ENCODE measurements at regions not wholly inside any gene's neighbourhood (a gene's known extent, or its start where the extent isn't known, plus 50 kb on each side); places are given as distances from the start of the nearest gene placed in this dataset.

- DNase-seq, result no peak
Measured at GRCh38 chr5:4424895-4425294, 715.2 kb upstream of the ADAMTS16 start.

- DNase-seq, result no peak
Measured at GRCh38 chr5:4440536-4440935, 699.6 kb upstream of the ADAMTS16 start.

GRCh38 chr5:4442221-4442620 lies 697.9 kb upstream of the ADAMTS16 start:
- no peak for DNase-seq

DNA sequence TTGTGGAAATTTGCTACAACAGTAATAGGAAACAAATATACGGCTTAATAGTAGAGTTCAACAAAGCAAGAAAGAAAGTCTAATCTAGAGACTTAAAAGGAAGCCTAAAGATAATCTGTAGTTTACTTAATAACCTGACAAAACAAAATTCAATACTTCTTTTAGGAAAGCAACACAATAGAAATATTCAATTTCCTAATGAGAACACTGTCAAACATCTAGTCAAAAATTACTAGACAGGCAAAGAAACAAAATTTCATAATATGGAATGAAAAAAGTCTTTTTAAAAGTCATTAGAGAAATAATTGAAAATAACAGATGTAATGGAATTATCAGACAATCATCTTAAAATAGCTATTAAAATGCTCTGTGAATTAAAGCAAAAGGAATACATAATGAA lies 692.5 kb upstream of the ADAMTS16 start:
- no peak for DNase-seq

- no peak for DNase-seq
Measured at GRCh38 chr5:4453655-4454054, 686.5 kb upstream of the ADAMTS16 start.

GRCh38 chr5:4479426-4479825 lies 660.7 kb upstream of the ADAMTS16 start:
- DNase-seq, result no peak

GRCh38 chr5:4480528-4481349 lies 659.4 kb upstream of the ADAMTS16 start:
- no peak for DNase-seq

- DNase-seq, result no peak
Measured at GRCh38 chr5:4487581-4487980, 652.5 kb upstream of the ADAMTS16 start.

- no peak for DNase-seq
Measured at GRCh38 chr5:4511996-4512656, 628.0 kb upstream of the ADAMTS16 start.

DNA sequence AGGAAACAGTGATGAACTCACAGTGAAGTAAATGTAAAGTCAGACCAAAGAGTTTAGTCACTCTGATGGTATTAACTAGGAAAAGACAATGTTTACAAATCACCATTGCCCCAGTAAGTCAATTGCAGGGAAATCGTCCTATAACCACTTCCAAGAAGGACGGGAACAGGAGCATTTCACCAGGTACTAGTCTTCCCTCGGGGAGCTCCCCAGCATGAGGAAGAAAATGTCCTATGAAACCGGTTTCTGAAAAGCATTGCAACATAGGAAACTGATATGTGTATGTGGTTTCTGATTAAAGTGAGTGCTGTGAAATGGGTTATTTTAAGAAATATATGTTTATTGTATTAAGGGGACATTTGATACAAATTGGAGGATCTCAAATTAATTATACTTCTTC lies 626.7 kb upstream of the ADAMTS16 start:
- no peak for DNase-seq

GRCh38 chr5:4514067-4514648 lies 626.0 kb upstream of the ADAMTS16 start:
- no peak for DNase-seq

DNA sequence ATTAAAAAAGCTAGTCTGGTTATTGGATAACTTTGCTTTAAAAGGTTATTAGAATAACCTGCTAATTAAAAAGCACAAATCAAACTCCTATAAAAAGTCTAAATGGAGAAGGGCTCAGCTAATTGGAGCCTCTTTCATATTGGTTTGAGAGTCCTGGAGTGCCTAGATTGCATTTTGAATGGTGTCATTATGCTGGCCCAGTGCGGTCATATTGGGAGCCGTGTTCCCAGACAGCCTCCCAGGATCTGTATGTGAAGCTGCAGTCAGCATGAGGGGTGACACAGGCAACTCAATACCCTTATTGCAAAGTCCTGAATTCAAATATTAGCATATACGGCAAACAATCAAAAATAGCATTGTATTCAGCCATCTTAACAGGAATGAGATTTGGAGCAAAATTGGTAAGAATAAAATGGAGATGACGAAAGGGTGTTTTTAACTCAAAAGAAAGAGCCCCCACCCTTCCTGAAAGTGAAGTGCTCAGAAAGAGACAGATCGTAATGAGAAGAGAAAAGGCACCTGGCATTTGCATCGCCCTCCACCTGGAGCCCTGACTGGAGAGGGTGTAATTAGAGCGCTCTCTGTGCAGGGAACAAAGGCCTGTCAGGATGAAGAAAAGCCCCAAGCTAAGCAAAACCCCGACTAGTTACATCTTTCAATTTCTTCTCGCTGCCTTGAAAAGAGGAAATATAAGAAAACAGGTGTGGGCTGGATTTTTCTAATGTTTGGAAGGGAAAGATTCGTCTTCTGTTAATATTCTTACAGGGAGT lies 621.0 kb upstream of the ADAMTS16 start:
- no peak for DNase-seq

DNA sequence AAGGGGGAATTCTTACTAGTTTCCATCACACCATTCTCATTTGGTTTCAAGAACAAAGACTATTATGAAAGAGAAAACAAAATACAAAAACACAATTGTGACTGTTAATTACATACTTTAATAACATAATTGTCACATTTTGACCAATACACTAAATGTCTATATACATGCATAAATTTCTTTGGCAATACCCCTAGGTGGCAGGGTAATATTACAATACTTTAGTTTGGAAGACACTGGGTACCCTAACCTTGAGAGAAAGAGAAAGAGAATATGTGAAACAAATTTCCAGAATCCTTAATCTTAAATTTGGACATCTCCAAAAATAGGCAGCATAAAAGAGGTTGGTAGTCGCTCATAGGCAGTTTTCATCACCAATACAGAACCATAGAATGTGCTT lies 619.6 kb upstream of the ADAMTS16 start:
- DNase-seq, result no peak

GRCh38 chr5:4523038-4523437 lies 617.1 kb upstream of the ADAMTS16 start:
- no peak for DNase-seq

- no peak for DNase-seq
Measured at GRCh38 chr5:4531756-4532704, 608.1 kb upstream of the ADAMTS16 start.

DNA sequence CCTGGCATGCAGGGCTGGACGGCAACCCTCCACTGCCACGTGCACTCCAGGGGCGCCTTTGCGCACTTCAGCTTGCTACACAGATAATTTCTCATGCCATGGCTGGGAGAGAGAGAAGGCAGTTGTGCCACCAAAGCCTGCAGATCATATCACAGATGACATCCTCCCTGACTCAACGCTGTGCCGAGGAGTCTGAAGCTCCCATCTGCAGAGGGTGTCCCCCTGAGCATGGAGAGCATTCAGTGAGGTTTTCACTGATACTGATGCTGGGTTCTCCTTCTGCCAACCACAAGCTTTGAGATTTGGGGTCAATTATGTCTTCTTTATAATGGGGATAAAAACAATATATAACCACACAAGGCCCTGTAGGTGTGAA lies 607.4 kb upstream of the ADAMTS16 start:
- DNase-seq, result no peak

GRCh38 chr5:4533457-4534105 lies 606.5 kb upstream of the ADAMTS16 start:
- no peak for DNase-seq

- no peak for DNase-seq
Measured at GRCh38 chr5:4537489-4537888, 602.6 kb upstream of the ADAMTS16 start.

GRCh38 chr5:4540375-4541173 lies 599.6 kb upstream of the ADAMTS16 start:
- DNase-seq, result no peak

DNA sequence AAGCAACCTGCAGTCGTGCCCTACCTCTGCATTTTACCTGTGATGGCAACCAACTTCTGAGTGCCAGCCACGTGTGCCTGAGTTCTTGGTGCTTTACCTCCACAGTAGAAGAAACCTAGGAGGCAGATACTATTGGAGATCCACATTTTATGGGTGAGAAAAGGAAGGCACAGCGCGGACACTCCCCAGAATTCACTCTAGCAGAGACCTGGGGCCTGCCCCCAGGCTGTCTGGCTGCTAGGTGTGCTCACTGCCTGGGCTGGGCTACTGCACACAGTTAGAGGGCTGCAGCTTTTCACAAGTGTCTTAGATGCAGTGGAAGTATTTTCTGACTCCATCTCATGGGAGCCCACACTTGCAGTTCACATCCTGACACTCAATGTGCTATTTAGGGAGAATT lies 598.8 kb upstream of the ADAMTS16 start:
- no peak for DNase-seq
